ENCODE measurements at regions not wholly inside any gene's neighbourhood (a gene's known extent, or its start where the extent isn't known, plus 50 kb on each side); places are given as distances from the start of the nearest gene placed in this dataset.

GRCh38 chr7:25314094-25314730 lies 85.9 kb upstream of the NPVF start:
- in situ Hi-C loops (cut with HindIII; ENCODE audit: low sequenced_read_pairs): no loop called here

- in situ Hi-C loops (cut with HindIII; ENCODE audit: low sequenced_read_pairs): no loop called here
These were observed 86.5 kb upstream of the NPVF start for GRCh38 chr7:25314731-25315267.

- in situ Hi-C loops (cut with HindIII; ENCODE audit: low sequenced_read_pairs): no loop called here
These were observed 88.1 kb upstream of the NPVF start for GRCh38 chr7:25316366-25316765.

- in situ Hi-C loops (cut with HindIII; ENCODE audit: low sequenced_read_pairs): no loop called here
These were observed 89.8 kb upstream of the NPVF start for GRCh38 chr7:25318047-25318446.

- in situ Hi-C loops (cut with HindIII; ENCODE audit: low sequenced_read_pairs): no loop called here
These were observed 91.4 kb upstream of the NPVF start for GRCh38 chr7:25319707-25320106.

GRCh38 chr7:25320791-25321190 lies 92.5 kb upstream of the NPVF start:
- in situ Hi-C loops (cut with HindIII; ENCODE audit: low sequenced_read_pairs): no loop called here

- in situ Hi-C loops (cut with HindIII; ENCODE audit: low sequenced_read_pairs): no loop called here
These were observed 93.1 kb upstream of the NPVF start for GRCh38 chr7:25321424-25321823.

GRCh38 chr7:25322473-25322872 lies 94.2 kb upstream of the NPVF start:
- in situ Hi-C loops (cut with HindIII; ENCODE audit: low sequenced_read_pairs): no loop called here

- in situ Hi-C loops (cut with HindIII; ENCODE audit: low sequenced_read_pairs): no loop called here
These were observed 97.0 kb upstream of the NPVF start for GRCh38 chr7:25325186-25325757.

- in situ Hi-C loops (cut with HindIII; ENCODE audit: low sequenced_read_pairs): no loop called here
These were observed 98.3 kb upstream of the NPVF start for GRCh38 chr7:25326501-25327156.

GRCh38 chr7:25329815-25330214 lies 101.5 kb upstream of the NPVF start:
- in situ Hi-C loops (cut with HindIII; ENCODE audit: low sequenced_read_pairs): no loop called here

- in situ Hi-C loops (cut with HindIII; ENCODE audit: low sequenced_read_pairs): no loop called here
These were observed 105.1 kb upstream of the NPVF start for GRCh38 chr7:25333296-25333928.

GRCh38 chr7:25347360-25348066 lies 119.2 kb upstream of the NPVF start:
- in situ Hi-C loops (cut with HindIII; ENCODE audit: low sequenced_read_pairs): no loop called here

- in situ Hi-C loops (cut with HindIII; ENCODE audit: low sequenced_read_pairs): no loop called here
These were observed 119.8 kb upstream of the NPVF start for GRCh38 chr7:25348104-25348503.

GRCh38 chr7:25349283-25350017 lies 121.2 kb upstream of the NPVF start:
- in situ Hi-C loops (cut with HindIII; ENCODE audit: low sequenced_read_pairs): no loop called here

- in situ Hi-C loops (cut with HindIII; ENCODE audit: low sequenced_read_pairs): no loop called here
These were observed 121.8 kb upstream of the NPVF start for GRCh38 chr7:25350041-25350440.

- in situ Hi-C loops (cut with HindIII; ENCODE audit: low sequenced_read_pairs): no loop called here
These were observed 123.5 kb upstream of the NPVF start for GRCh38 chr7:25351761-25352160.

GRCh38 chr7:25353196-25353595 lies 124.9 kb upstream of the NPVF start:
- in situ Hi-C loops (cut with HindIII; ENCODE audit: low sequenced_read_pairs): no loop called here

- in situ Hi-C loops (cut with HindIII; ENCODE audit: low sequenced_read_pairs): no loop called here
These were observed 125.4 kb upstream of the NPVF start for GRCh38 chr7:25353732-25354131.

- in situ Hi-C loops (cut with HindIII; ENCODE audit: low sequenced_read_pairs): no loop called here
These were observed 128.4 kb upstream of the NPVF start for GRCh38 chr7:25356534-25357151.

Data from endothelial cell of hepatic sinusoid (primary cell).